ENCODE measurements at regions not wholly inside any gene's neighbourhood (a gene's known extent, or its start where the extent isn't known, plus 50 kb on each side); places are given as distances from the start of the nearest gene placed in this dataset.

DNA sequence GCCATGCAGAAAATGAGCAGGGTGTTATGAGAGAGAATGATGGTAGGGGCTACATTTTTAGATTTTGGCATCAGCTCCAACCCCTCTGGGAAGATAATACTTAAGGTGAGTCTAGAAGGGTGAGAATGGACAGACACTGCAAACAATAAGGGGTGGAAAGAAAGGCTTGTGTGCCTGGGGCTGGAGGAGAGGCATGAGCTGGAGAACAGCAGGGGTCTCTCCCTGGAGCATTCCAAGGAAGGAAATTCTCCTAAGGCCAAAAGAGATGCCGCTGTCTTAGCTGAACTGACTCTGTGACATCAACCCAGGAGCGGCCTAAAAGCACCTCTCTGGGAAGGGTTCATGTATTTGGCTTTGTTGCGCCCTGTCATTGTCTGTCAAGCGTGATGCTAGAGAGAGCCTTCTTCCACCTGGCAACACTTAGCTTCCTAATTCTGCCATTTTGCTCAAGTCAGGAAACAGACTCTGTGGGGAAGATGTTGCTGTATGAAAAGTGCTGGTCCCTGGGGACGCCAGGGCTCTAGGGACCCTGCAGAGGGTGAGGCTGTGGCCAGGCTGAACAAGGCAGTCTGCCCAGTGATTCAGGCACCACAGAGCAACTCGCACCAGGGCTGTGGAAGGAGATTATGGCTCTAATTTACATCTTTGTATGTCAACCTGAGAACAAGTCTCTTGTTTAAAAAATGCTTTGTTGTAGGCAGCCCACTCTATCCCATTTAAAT, 225.7 kb downstream of the CBLN1 start:
- WGBS: 84% methylated on average over 6 of the region's 6 CpGs
- H3K27ac ChIP-seq (replicated peaks in 1 of 4): no peak overlapping the region
- no peak overlapping the region for H3K4me3 ChIP-seq
- H3K27me3 ChIP-seq: peaks cover 0 to 3% (median 0%) of the 10 kb centered on the region in 4 donors
- TF ChIP-seq, protein P1, sequence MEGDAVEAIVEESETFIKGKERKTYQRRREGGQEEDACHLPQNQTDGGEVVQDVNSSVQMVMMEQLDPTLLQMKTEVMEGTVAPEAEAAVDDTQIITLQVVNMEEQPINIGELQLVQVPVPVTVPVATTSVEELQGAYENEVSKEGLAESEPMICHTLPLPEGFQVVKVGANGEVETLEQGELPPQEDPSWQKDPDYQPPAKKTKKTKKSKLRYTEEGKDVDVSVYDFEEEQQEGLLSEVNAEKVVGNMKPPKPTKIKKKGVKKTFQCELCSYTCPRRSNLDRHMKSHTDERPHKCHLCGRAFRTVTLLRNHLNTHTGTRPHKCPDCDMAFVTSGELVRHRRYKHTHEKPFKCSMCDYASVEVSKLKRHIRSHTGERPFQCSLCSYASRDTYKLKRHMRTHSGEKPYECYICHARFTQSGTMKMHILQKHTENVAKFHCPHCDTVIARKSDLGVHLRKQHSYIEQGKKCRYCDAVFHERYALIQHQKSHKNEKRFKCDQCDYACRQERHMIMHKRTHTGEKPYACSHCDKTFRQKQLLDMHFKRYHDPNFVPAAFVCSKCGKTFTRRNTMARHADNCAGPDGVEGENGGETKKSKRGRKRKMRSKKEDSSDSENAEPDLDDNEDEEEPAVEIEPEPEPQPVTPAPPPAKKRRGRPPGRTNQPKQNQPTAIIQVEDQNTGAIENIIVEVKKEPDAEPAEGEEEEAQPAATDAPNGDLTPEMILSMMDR (IDR thresholded peaks at IDR 0.05): no peak
- TF ChIP-seq EP300 (IDR thresholded peaks at IDR 0.05): no peak
- TF ChIP-seq POLR2A (IDR thresholded peaks at IDR 0.05; ENCODE audit: low read depth): no peak
- no peak for TF ChIP-seq POLR2AphosphoS5 (IDR thresholded peaks at IDR 0.05)
- H3K9me3 ChIP-seq: no peaks in the 10 kb centered on the region
- H3K4me1 ChIP-seq: no peaks in the 10 kb centered on the region
- DNase-seq (ENCODE audit: extremely low spot score): peak; percentile 74
- intact Hi-C loops (cut with DNase I): no loop called here
- no peaks in the 10 kb centered on the region for H3K36me3 ChIP-seq

DNA sequence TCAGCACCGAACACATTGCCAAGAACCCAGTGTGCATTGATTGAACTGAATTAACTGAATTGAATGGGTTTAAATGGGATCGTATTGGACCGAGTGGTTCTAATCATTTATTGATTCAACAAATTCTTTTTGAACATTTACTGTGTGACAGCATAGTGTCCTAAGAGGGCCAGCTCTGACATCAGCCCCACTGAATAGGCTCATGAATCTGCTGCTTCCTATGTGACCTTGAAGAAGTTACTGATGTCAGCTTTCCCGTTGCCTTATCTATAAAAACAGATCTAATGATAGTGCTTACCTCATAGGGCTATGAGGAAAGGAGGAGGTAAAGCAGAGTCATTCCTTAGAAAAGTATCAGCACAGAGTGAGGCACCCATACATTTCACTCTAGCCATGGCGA, 226.3 kb downstream of the CBLN1 start:
- WGBS: 74% methylated on average over 5 of the region's 5 CpGs
- intact Hi-C loops (cut with DNase I): no loop called here

DNA sequence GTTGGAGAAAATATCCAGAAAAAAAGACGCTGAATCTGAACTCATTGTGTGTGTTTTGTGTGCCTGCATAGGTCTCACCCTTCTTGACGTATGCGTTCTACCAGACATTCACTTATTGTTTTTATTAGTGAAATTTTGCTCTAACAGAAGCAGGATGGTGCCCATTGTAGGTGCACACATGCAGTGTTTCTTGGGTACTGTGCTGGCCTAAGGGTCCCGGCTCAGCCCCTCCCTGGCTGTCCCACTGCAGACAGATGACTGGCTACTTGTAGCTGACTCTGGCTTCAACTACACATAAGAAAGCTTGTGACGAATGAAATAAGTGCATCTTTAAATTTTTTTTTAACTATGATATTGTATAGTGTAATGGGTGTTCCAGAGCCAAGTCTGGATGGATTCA, 227.0 kb downstream of the CBLN1 start:
- WGBS: 83% methylated on average over 5 of the region's 5 CpGs
- Histone ChIP-seq H3K4me1 (no peaks in the 10 kb centered on the region), H3K36me3 (no peaks in the 10 kb centered on the region), H3K4me3 (no peak overlapping the region), H3K9me3 (no peaks in the 10 kb centered on the region), H3K27me3 (peaks cover 0 to 3% (median 0%) of the 10 kb centered on the region in 4 donors), H3K27ac (replicated peaks in 1 of 4) (no peak overlapping the region)
- intact Hi-C loops (cut with DNase I): no loop called here
- DNase-seq (ENCODE audit: extremely low spot score): peak; percentile 72
- no peak for TF ChIP-seq EP300 (IDR thresholded peaks at IDR 0.05)

More for the DNA sequence above, 226.3 kb downstream of the CBLN1 start:
- no peak overlapping the region for H3K27ac ChIP-seq (replicated peaks in 1 of 4)
- H3K9me3 ChIP-seq: no peaks in the 10 kb centered on the region
- no peak for TF ChIP-seq POLR2A (IDR thresholded peaks at IDR 0.05; ENCODE audit: low read depth)
- TF ChIP-seq, protein P1 (IDR thresholded peaks at IDR 0.05): no peak
- TF ChIP-seq POLR2AphosphoS5 (IDR thresholded peaks at IDR 0.05): no peak
- no peak for TF ChIP-seq EP300 (IDR thresholded peaks at IDR 0.05)
- H3K4me3 ChIP-seq: no peak overlapping the region
- no peaks in the 10 kb centered on the region for H3K36me3 ChIP-seq
- peak; percentile 66 for DNase-seq (ENCODE audit: extremely low spot score)
- peaks cover 0 to 3% (median 0%) of the 10 kb centered on the region in 4 donors for H3K27me3 ChIP-seq
- no peaks in the 10 kb centered on the region for H3K4me1 ChIP-seq

DNA sequence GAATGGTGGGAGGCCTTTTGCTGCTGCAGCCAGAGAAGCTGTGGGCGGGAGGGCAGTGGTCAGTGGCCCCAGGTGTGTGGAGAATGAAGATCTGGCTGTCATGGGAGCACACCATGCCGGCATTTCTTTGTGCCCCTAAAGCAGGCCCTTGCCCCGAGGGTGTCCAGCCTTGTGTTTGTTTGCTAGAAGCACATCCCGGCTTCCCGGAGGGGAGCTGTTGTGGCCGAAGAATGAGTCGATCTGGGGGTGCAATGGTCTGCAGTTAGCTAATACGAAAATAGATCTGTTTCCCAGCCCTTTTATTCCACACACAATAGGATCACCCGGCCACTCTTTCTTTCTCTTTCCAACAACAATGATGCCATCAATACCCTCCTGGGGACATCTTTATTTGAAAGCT, 228.8 kb downstream of the CBLN1 start:
- Histone ChIP-seq H3K4me3 (no peak overlapping the region), H3K27ac (replicated peaks in 1 of 4) (no peak overlapping the region), H3K4me1 (no peaks in the 10 kb centered on the region), H3K27me3 (peaks cover 0 to 12% (median 0%) of the 10 kb centered on the region in 4 donors), H3K36me3 (no peaks in the 10 kb centered on the region), H3K9me3 (no peaks in the 10 kb centered on the region)
- intact Hi-C loops (cut with DNase I): no loop called here
- WGBS: 89% methylated on average over 9 of the region's 9 CpGs
- peak; percentile 91 for DNase-seq (ENCODE audit: extremely low spot score)
- TF ChIP-seq, protein P1 (IDR thresholded peaks at IDR 0.05): no peak
- no peak for TF ChIP-seq EP300 (IDR thresholded peaks at IDR 0.05)
- TF ChIP-seq POLR2A (IDR thresholded peaks at IDR 0.05; ENCODE audit: low read depth): no peak
- no peak for TF ChIP-seq POLR2AphosphoS5 (IDR thresholded peaks at IDR 0.05)

DNA sequence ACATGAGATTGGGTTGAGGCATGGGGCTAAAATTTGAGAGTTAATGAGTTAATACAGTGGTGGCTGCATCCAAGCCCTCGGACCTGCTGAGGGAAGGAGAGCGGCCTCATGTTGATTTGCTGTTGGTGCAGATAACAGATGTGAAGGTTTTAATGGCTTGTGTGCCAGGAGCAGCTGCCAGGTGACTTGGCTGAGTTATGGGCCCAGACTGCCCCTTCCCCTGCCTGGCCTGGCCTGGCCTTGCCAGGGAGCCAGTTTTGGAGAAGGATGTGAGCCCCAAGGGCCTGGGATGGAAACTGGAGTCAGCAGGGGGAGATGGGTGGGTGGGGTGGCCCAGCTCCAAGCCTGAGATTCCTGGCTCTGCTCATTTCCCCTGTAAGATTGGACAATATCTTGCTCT, 230.1 kb downstream of the CBLN1 start:
- Histone ChIP-seq H3K4me1 (no peaks in the 10 kb centered on the region), H3K27ac (replicated peaks in 1 of 4) (no peak overlapping the region)

More for the DNA sequence above, 230.1 kb downstream of the CBLN1 start:
- peak; percentile 78 for DNase-seq (ENCODE audit: extremely low spot score)
- Histone ChIP-seq H3K27me3 (peaks cover 0 to 12% (median 0%) of the 10 kb centered on the region in 4 donors), H3K9me3 (no peaks in the 10 kb centered on the region), H3K36me3 (no peaks in the 10 kb centered on the region), H3K4me3 (no peak overlapping the region)
- TF ChIP-seq POLR2A (IDR thresholded peaks at IDR 0.05; ENCODE audit: low read depth) (no peak), POLR2AphosphoS5 (IDR thresholded peaks at IDR 0.05) (no peak), EP300 (IDR thresholded peaks at IDR 0.05) (no peak)
- TF ChIP-seq, protein P1 (IDR thresholded peaks at IDR 0.05): no peak
- intact Hi-C loops (cut with DNase I): no loop called here
- WGBS: 42% methylated on average over 2 of the region's 2 CpGs
